ENCODE measurements at regions not wholly inside any gene's neighbourhood (a gene's known extent, or its start where the extent isn't known, plus 50 kb on each side); places are given as distances from the start of the nearest gene placed in this dataset.

DNA sequence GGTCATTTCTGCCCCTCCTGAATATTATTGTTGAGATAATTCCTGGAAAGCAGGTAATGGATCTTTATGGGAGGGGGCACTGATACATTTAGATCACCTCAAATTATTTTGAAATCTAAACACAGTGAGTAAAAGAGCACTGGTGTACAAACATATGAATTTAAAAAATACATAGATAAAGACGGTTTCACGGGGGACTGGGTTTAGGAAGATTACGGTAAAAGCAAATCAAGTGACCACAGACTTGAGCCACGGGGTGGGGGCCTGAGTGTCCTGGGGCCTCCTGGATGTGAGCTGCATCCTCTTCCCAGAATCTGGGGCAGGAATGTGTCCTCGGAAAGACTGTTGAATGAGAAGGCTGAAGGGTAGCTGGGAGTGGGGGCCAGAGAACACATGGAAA lies 219.1 kb upstream of the KLF6 start:
- TF ChIP-seq, protein P1, sequence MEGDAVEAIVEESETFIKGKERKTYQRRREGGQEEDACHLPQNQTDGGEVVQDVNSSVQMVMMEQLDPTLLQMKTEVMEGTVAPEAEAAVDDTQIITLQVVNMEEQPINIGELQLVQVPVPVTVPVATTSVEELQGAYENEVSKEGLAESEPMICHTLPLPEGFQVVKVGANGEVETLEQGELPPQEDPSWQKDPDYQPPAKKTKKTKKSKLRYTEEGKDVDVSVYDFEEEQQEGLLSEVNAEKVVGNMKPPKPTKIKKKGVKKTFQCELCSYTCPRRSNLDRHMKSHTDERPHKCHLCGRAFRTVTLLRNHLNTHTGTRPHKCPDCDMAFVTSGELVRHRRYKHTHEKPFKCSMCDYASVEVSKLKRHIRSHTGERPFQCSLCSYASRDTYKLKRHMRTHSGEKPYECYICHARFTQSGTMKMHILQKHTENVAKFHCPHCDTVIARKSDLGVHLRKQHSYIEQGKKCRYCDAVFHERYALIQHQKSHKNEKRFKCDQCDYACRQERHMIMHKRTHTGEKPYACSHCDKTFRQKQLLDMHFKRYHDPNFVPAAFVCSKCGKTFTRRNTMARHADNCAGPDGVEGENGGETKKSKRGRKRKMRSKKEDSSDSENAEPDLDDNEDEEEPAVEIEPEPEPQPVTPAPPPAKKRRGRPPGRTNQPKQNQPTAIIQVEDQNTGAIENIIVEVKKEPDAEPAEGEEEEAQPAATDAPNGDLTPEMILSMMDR (IDR thresholded peaks at IDR 0.05): no peak
- TF ChIP-seq POLR2AphosphoS5 (IDR thresholded peaks at IDR 0.05; ENCODE audit: low read depth, low read length) (no peak), REST (IDR thresholded peaks at IDR 0.05; ENCODE audit: insufficient read depth in 1 of 2, low read depth in 2 of 2, low read length in 1 of 2) (no peak)

Measured in Panc1 (cell line).